Upper lobe of right lung (tissue), 1 donor: ENCODE measurements at regions not wholly inside any gene's neighbourhood (a gene's known extent, or its start where the extent isn't known, plus 50 kb on each side); places are given as distances from the start of the nearest gene placed in this dataset.

Experiments
- ATAC-seq: fragments of 200-7000 bp; cut with Tn5 transposase; one replicate; pipeline ENCODE4 v1.9.1; 2020; ENCODE audit warnings: mild to moderate bottlenecking, moderate library complexity
- DNase-seq: peaks from one replicate; pipeline ENCODE4 v3.0.0-alpha.2; 2020
- H3K27ac ChIP-seq: fragments of 200-600 bp; one replicate; pipeline ENCODE4 v1.8.0; 2022
- H3K27me3 ChIP-seq: fragments of 200-600 bp; one replicate; pipeline ENCODE4 v1.8.0; 2022; ENCODE audit warnings: mild to moderate bottlenecking
- H3K36me3 ChIP-seq: fragments of 200-600 bp; one replicate; pipeline ENCODE4 v1.8.0; 2022
- H3K4me1 ChIP-seq: fragments of 200-600 bp; one replicate; pipeline ENCODE4 v1.8.0; 2022
- H3K4me3 ChIP-seq: fragments of 200-600 bp; one replicate; pipeline ENCODE4 v1.8.0; 2022; ENCODE audit warnings: mild to moderate bottlenecking
- H3K9me3 ChIP-seq: fragments of 200-600 bp; one replicate; pipeline ENCODE4 v1.8.0; 2022
- intact Hi-C: fragments of 100-400 bp; cut with DNase I; formaldehyde crosslinking; loops from one replicate; pipeline ENCODE4 v1.11.0; 2022
- TF ChIP-seq, protein P1 (sequence below): fragments of 200-600 bp; IDR thresholded peaks from one replicate; pipeline ENCODE4 v1.8.0; 2022; ENCODE audit warnings: antibody characterized with exemption
- donor health status: DM: no; HTN: yes; CAD: no; lungs with severe emphysema.

DNA sequence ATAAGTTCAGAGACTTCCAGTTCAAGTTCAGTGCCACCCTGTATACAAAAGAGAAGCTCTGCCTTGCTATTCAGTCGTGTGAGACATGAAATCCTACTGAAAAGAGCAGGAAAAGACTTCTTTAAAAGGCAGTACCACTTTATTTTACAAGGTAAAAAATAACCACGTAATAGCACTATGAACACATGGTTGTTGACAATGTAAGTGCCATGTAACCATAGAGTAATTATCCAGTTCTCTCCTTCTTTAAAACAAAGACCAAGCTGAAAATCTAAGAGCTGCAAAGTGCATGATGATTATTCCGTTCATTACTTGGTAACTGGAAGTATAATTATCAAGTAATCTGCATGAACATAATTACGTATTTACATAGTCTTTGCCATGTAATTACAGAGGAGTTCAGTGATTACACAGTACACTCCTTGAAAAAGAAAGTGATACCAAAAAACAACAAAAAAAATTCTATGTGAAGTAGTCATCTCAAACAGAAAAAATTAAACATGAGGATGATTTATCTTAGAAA lies 288.7 kb downstream of the EFNB2 start:
- H3K27ac ChIP-seq: no peak overlapping the region
- no peaks in the 10 kb centered on the region for H3K27me3 ChIP-seq
- no peaks in the 10 kb centered on the region for H3K9me3 ChIP-seq
- ATAC-seq: no peak
- no peak overlapping the region for H3K4me3 ChIP-seq
- intact Hi-C loops: no loop called here
- no peaks in the 10 kb centered on the region for H3K36me3 ChIP-seq
- H3K4me1 ChIP-seq: no peaks in the 10 kb centered on the region
- TF ChIP-seq, protein P1, sequence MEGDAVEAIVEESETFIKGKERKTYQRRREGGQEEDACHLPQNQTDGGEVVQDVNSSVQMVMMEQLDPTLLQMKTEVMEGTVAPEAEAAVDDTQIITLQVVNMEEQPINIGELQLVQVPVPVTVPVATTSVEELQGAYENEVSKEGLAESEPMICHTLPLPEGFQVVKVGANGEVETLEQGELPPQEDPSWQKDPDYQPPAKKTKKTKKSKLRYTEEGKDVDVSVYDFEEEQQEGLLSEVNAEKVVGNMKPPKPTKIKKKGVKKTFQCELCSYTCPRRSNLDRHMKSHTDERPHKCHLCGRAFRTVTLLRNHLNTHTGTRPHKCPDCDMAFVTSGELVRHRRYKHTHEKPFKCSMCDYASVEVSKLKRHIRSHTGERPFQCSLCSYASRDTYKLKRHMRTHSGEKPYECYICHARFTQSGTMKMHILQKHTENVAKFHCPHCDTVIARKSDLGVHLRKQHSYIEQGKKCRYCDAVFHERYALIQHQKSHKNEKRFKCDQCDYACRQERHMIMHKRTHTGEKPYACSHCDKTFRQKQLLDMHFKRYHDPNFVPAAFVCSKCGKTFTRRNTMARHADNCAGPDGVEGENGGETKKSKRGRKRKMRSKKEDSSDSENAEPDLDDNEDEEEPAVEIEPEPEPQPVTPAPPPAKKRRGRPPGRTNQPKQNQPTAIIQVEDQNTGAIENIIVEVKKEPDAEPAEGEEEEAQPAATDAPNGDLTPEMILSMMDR: no peak
- DNase-seq: no peak

DNA sequence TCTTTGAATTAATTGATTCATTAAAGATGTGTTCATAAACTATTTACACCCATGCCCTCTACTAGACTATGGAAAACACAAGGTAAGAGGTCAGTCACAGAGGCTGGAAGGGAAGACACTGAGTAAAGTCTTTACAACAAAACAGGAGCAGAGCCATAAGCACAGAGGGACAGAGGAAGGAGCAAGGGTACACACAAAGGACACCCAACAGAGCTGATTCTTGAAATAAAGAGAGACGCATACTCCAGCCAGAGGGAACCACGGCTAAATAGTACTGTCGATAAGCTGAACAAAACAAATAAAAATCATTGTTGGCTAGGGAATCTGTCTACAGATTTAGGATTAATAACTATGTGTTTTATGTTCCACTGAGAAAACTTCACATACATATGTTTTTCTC lies 289.2 kb downstream of the EFNB2 start:
- ATAC-seq (no peak), DNase-seq (no peak)
- intact Hi-C loops: no loop called here
- TF ChIP-seq, protein P1: no peak
- no peaks in the 10 kb centered on the region for H3K4me1 ChIP-seq
- no peaks in the 10 kb centered on the region for H3K36me3 ChIP-seq
- H3K27ac ChIP-seq: no peak overlapping the region
- no peaks in the 10 kb centered on the region for H3K9me3 ChIP-seq
- H3K27me3 ChIP-seq: no peaks in the 10 kb centered on the region
- no peak overlapping the region for H3K4me3 ChIP-seq

DNA sequence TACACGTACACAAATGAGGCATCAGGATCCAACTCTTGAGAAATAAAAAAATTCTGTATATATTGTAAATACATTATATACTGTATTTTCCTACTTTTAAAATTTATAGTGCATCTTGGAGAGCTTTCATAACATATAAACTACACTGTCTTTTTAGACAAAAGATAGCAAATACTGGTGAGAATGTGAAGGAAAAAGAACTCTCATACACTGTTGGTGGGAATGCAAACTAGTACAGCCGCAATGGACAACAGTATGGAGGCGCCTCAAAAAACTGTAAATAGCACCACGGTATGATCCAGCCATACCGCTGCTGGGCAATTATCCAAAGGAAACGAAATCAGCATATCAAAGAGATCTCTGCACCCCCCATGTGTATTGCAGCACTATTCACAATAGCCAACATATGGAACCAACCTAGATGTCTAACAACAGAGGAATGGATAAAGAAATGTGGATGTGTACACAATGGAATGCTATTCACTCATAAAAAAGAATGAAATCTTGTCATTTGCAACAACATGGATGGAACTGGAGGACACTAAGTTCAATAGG lies 292.4 kb downstream of the EFNB2 start:
- intact Hi-C loops: no loop called here
- Histone ChIP-seq H3K27me3 (no peaks in the 10 kb centered on the region), H3K27ac (no peak overlapping the region), H3K4me3 (no peak overlapping the region), H3K9me3 (no peaks in the 10 kb centered on the region), H3K4me1 (no peaks in the 10 kb centered on the region), H3K36me3 (no peaks in the 10 kb centered on the region)
- DNase-seq: no peak
- TF ChIP-seq, protein P1: no peak
- no peak for ATAC-seq

DNA sequence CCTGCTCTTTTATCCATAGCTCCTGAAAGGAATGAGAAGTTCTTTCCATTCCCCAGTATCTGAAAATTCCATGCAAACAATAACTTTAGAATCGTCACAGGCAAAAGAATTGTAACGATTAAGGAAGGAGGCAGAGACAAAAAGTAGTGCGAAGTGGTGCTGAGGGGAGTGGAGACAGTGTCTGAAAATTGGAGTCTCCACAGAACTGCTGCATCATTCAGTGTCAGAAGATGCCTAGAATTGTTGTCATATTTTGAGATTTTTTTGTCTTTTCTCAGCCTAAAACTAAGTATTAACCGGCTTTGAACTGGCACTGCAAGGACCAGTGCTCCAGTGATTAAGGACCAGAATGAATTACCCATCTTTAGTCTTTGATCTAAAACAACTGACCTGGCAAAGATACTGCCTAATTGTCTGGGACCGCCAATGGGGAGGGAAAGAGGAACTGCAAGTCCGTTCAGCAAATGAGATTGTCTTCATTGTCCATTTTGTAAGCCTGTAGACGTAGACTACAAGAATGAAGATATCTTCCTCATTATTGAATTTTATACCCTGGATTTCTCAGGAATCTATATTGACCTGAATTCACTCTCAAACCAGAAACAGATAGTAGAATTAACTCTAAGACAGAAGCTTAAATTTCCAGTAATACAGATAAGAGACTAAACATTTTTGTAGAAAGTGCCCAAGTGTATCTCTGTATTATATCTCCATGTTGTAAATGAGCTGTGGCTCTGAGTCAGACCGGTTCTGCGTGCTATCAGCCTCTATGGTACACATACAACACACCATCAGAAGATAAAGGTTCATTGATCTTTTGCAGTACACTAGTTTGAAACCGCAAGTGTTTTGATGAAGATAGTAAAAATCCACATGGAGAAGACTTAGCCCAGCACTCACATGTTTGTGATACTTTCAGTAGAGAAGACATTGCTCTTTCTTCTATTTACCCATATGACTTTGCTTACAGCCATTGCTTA lies 293.2 kb downstream of the EFNB2 start:
- ATAC-seq (no peak), DNase-seq (no peak)
- TF ChIP-seq, protein P1: no peak
- H3K9me3 ChIP-seq: no peaks in the 10 kb centered on the region
- no peak overlapping the region for H3K4me3 ChIP-seq
- no peak overlapping the region for H3K27ac ChIP-seq
- intact Hi-C loops: no loop called here
- H3K4me1 ChIP-seq: no peaks in the 10 kb centered on the region
- H3K27me3 ChIP-seq: no peaks in the 10 kb centered on the region
- H3K36me3 ChIP-seq: no peaks in the 10 kb centered on the region

DNA sequence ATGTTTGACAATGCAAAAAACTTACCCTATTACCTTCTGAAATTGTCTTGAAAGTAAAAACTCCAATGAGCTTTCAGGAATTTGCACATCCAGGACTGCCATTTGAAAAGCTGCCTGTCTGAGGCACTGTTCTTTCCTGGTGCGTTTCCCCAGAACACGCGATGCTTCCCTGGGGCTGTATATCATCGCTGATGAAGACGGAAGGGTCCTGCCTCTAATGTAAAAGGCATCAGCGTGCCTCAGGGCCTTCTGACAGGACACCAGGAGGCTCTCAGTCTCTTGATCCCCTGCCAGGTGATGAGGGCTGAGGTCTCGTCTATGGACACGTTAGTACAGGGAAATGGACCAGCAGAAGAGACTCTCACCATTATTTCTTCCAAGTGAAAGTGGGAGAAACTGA lies 296.8 kb downstream of the EFNB2 start:
- DNase-seq (no peak), ATAC-seq (no peak)
- Histone ChIP-seq H3K9me3 (no peaks in the 10 kb centered on the region), H3K27me3 (no peaks in the 10 kb centered on the region), H3K27ac (no peak overlapping the region), H3K4me3 (no peak overlapping the region), H3K4me1 (no peaks in the 10 kb centered on the region), H3K36me3 (no peaks in the 10 kb centered on the region)
- intact Hi-C loops: no loop called here
- TF ChIP-seq, protein P1: no peak
